Endothelial cell of umbilical vein (primary cell): ENCODE measurements at regions not wholly inside any gene's neighbourhood (a gene's known extent, or its start where the extent isn't known, plus 50 kb on each side); places are given as distances from the start of the nearest gene placed in this dataset.

Experiments used
- BruUV-seq: library from RNA; stranded (reverse); fragments of 400-500 nt; replicated peaks from 2 replicates; lab custom pipeline; 2021; lab: Mats Ljungman, UMichigan
- CTCF ChIA-PET: fragments of 300-600, 350-600 bp; sonication (Branson Sonifier 250); formaldehyde crosslinking; loops from one replicate; lab custom pipeline; 2021; ENCODE audit warnings: antibody characterized with exemption, inconsistent platforms; lab: Charles Lee
- POLR2A ChIA-PET: fragments of 300-600, 350-600 bp; sonication (Branson Sonifier 250); formaldehyde crosslinking; loops from one replicate; lab custom pipeline; 2021; ENCODE audit warnings: antibody characterized with exemption, inconsistent platforms; lab: Charles Lee
- DNase-seq: peaks from one replicate; pipeline ENCODE4 v3.0.0-alpha.2; 2011; ENCODE audit warnings: low read depth, low spot score
- FAIRE-seq: peaks from 2 replicates; lab custom pipeline; 2011; peaks lifted over from hg19 to GRCh38; lab: Jason Lieb, UNC
- H2AFZ ChIP-seq: 2 replicates; pipeline ENCODE4 v1.6.0; 2012; ENCODE audit warnings: low read depth, low read length, control low read depth, inconsistent platforms
- H3K27ac ChIP-seq: 2 replicates; pipeline ENCODE4 v1.5.1; 2011; ENCODE audit warnings: low read depth, mild to moderate bottlenecking, control low read depth, low read length, moderate library complexity; ENCODE audit not compliant: insufficient read depth
- H3K27me3 ChIP-seq, 2 experiments: 2 replicates each; pipeline versions ENCODE4 v1.6.0 to v1.6.1; 2011; ENCODE audit warnings: low read length in 2 of 2, mixed read lengths in 1 of 2; ENCODE audit not compliant: control insufficient read depth in 2 of 2, insufficient read depth in 2 of 2
- H3K36me3 ChIP-seq, 2 experiments: 2 replicates in 1 of 2; 3 replicates in 1 of 2; pipeline ENCODE4 v1.5.1; 2011; ENCODE audit warnings: low read length in 2 of 2, mild to moderate bottlenecking in 1 of 2, moderate library complexity in 1 of 2; ENCODE audit not compliant: control insufficient read depth in 2 of 2, insufficient read depth in 2 of 2; ENCODE audit errors: extremely low read depth in 1 of 2
- H3K4me1 ChIP-seq: 3 replicates; pipeline ENCODE4 v1.5.1; 2011; ENCODE audit warnings: mild to moderate bottlenecking, low read length; ENCODE audit not compliant: control insufficient read depth, insufficient read depth; ENCODE audit errors: extremely low read depth
- H3K4me2 ChIP-seq: 2 replicates; pipeline ENCODE4 v1.6.1; 2011; ENCODE audit warnings: low read length, control low read depth, mixed read lengths; ENCODE audit not compliant: insufficient read depth
- H3K4me3 ChIP-seq, 3 experiments: fragments of 200-600 bp in 1 of 3; sonication (generic), shearing (Covaris generic) in 1 of 3; replicated peaks in 1 of 3; 2 replicates each; pipeline ENCODE4 v1.5.1; 2011 to 2016; ENCODE audit warnings: control low read depth in 3 of 3, low read length in 3 of 3, mild to moderate bottlenecking in 2 of 3, inconsistent platforms in 1 of 3, low read depth in 1 of 3, moderate library complexity in 1 of 3; ENCODE audit not compliant: insufficient read depth in 1 of 3
- H3K79me2 ChIP-seq: 2 replicates; pipeline ENCODE4 v1.6.0; 2012; ENCODE audit warnings: low read length, inconsistent platforms; ENCODE audit not compliant: control insufficient read depth, insufficient read depth
- H3K9ac ChIP-seq: replicated peaks from 2 replicates; pipeline ENCODE3; 2011; ENCODE audit warnings: low read length, control low read depth; ENCODE audit not compliant: insufficient read depth; ENCODE audit errors: extremely low read depth
- H3K9me1 ChIP-seq: replicated peaks from 3 replicates; pipeline ENCODE4 v1.6.0; 2011; ENCODE audit warnings: mild to moderate bottlenecking, low read length; ENCODE audit not compliant: control insufficient read depth, insufficient read depth; ENCODE audit errors: extremely low read depth
- H3K9me3 ChIP-seq: replicated peaks from 2 replicates; pipeline ENCODE4 v1.5.1; 2012; ENCODE audit warnings: low read length, inconsistent platforms; ENCODE audit not compliant: control insufficient read depth, insufficient read depth
- H4K20me1 ChIP-seq: replicated peaks from 2 replicates; pipeline ENCODE3; 2011; ENCODE audit warnings: mild to moderate bottlenecking, low read length; ENCODE audit not compliant: control insufficient read depth, insufficient read depth; ENCODE audit errors: extremely low read depth
- EZH2 ChIP-seq: IDR thresholded peaks from 2 replicates; pipeline ENCODE4 v1.6.1; 2012; ENCODE audit warnings: borderline replicate concordance, low read depth, mild to moderate bottlenecking, moderate library complexity, low read length, inconsistent platforms; ENCODE audit not compliant: severe bottlenecking
- FOS ChIP-seq: IDR thresholded peaks from 2 replicates; pipeline ENCODE4 v1.6.1; 2011; ENCODE audit warnings: mild to moderate bottlenecking, low read length, moderate library complexity, borderline replicate concordance; ENCODE audit not compliant: insufficient read depth
- GATA2 ChIP-seq: IDR thresholded peaks from 2 replicates; pipeline ENCODE4 v1.7.0; 2011; ENCODE audit warnings: low read depth, mild to moderate bottlenecking, moderate library complexity, mixed read lengths, low read length; ENCODE audit not compliant: insufficient read length, insufficient read depth
- JUN ChIP-seq: IDR thresholded peaks from 2 replicates; pipeline ENCODE4 v1.6.1; 2011; ENCODE audit warnings: borderline replicate concordance, low read depth; ENCODE audit not compliant: insufficient read length, insufficient read depth
- MYC ChIP-seq: IDR thresholded peaks from one replicate; pipeline ENCODE4 v1.6.1; 2011; ENCODE audit warnings: mild to moderate bottlenecking, low read depth, low read length
- POLR2A ChIP-seq: IDR thresholded peaks from 2 replicates; pipeline ENCODE4 v1.6.1; 2012; ENCODE audit warnings: low read depth, mild to moderate bottlenecking, control low read depth, low read length
- POLR2AphosphoS5 ChIP-seq: IDR thresholded peaks from 2 replicates; pipeline ENCODE4 v1.6.1; 2012; ENCODE audit warnings: low read depth, mild to moderate bottlenecking, control low read depth, low read length, moderate library complexity; ENCODE audit not compliant: insufficient read depth
- dilution Hi-C: fragments of 300-500 bp; cut with MboI; formaldehyde crosslinking; loops from one replicate; pipeline ENCODE4 v1.15.0; 2019; ENCODE audit warnings: low sequenced_read_pairs; ENCODE audit not compliant: extremely low pct_ligation_motif_present
- intact Hi-C: fragments of 100-400 bp; cut with micrococcal nuclease; formaldehyde crosslinking; loops from one replicate; pipeline ENCODE4 v1.10.0; 2022
- TF ChIP-seq, protein P1 (sequence below): IDR thresholded peaks from 2 replicates; pipeline ENCODE4 v1.6.1; 2011; ENCODE audit not compliant: insufficient read depth, insufficient read length
- TF ChIP-seq, protein P2 (sequence below), 2 donors: IDR thresholded peaks; 1 replicate in 1 of 2; 2 replicates in 1 of 2; pipeline ENCODE4 v1.5.1; 2011; ENCODE audit warnings: low read length in 2 of 2, mild to moderate bottlenecking in 2 of 2, moderate library complexity in 2 of 2, control low read depth in 1 of 2, inconsistent platforms in 1 of 2, low read depth in 1 of 2; ENCODE audit not compliant: insufficient read depth in 1 of 2; ENCODE audit errors: extremely low read depth in 1 of 2

DNA sequence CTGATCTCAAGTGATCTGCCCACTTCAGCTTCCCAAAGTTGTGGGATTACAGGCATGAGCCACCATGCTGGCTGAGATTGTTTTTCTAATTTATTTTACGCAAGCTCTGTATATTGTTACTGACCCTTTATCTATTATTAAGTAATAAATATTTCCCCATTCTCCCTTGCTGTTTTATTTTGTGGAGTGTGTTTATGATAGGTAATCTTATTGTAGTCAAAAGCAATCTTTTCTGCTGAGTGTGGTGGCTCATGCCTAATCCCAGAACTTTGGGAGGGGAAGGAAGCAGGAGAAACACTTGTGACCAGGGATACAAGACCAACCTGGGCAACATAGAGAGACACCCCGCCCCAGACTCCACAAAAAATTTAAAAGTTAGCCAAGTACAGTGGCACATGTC, 55.2 kb upstream of the RTN4 start:
- FAIRE-seq (no peak), DNase-seq (no peak)
- BruUV-seq = no TSS peak
- CTCF ChIA-PET = interaction anchor here (1.0 to 2.5 kb wide), 4 partner anchors 57 to 205 kb away, joined by 3 to 5 read pairs (median 4); no protein-coding TSS in a partner anchor
- TF ChIP-seq EZH2 (no peak), POLR2A (no peak), GATA2 (no peak), MYC (no peak), JUN (no peak), POLR2AphosphoS5 (no peak), FOS (no peak)
- TF ChIP-seq, protein P1, sequence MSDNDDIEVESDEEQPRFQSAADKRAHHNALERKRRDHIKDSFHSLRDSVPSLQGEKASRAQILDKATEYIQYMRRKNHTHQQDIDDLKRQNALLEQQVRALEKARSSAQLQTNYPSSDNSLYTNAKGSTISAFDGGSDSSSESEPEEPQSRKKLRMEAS = no peak
- TF ChIP-seq, protein P2, sequence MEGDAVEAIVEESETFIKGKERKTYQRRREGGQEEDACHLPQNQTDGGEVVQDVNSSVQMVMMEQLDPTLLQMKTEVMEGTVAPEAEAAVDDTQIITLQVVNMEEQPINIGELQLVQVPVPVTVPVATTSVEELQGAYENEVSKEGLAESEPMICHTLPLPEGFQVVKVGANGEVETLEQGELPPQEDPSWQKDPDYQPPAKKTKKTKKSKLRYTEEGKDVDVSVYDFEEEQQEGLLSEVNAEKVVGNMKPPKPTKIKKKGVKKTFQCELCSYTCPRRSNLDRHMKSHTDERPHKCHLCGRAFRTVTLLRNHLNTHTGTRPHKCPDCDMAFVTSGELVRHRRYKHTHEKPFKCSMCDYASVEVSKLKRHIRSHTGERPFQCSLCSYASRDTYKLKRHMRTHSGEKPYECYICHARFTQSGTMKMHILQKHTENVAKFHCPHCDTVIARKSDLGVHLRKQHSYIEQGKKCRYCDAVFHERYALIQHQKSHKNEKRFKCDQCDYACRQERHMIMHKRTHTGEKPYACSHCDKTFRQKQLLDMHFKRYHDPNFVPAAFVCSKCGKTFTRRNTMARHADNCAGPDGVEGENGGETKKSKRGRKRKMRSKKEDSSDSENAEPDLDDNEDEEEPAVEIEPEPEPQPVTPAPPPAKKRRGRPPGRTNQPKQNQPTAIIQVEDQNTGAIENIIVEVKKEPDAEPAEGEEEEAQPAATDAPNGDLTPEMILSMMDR (IDR thresholded peaks at IDR 0.05; ENCODE audit: extremely low read depth in 1 of 2, insufficient read depth in 1 of 2, low read depth in 1 of 2, low read length in 2 of 2) = no peak
- Histone ChIP-seq H3K9me3 (no peaks in the 10 kb centered on the region), H3K9me1 (no peaks in the 10 kb centered on the region), H3K79me2 (no peaks in the 10 kb centered on the region), H3K9ac (no peak overlapping the region), H3K4me1 (peaks cover 55% of the 10 kb centered on the region), H2AFZ (no peak overlapping the region), H3K27me3 (no peaks in the 10 kb centered on the region), H3K27ac (no peak overlapping the region), H3K4me2 (no peak overlapping the region), H4K20me1 (no peaks in the 10 kb centered on the region), H3K4me3 (no peak overlapping the region), H3K36me3 (no peaks in the 10 kb centered on the region)
- dilution Hi-C loops (no loop called here), intact Hi-C loops (no loop called here)
- POLR2A ChIA-PET = no interaction called here
